ENCODE measurements at regions not wholly inside any gene's neighbourhood (a gene's known extent, or its start where the extent isn't known, plus 50 kb on each side); places are given as distances from the start of the nearest gene placed in this dataset.

- no peaks in the 10 kb centered on the region for H4K20me1 ChIP-seq (ENCODE audit: insufficient read depth, low read depth, low read length)
- no peaks in the 10 kb centered on the region for H3K79me2 ChIP-seq (ENCODE audit: low read length)
- no peak overlapping the region for H3K9ac ChIP-seq (ENCODE audit: low read length)
- no peaks in the 10 kb centered on the region for H3K9me3 ChIP-seq (ENCODE audit: low read length)
- H3K36me3 ChIP-seq (ENCODE audit: insufficient read depth, low read length): no peaks in the 10 kb centered on the region
- H3K9me2 ChIP-seq (replicated peaks; ENCODE audit: insufficient read depth, low read length): no peaks in the 10 kb centered on the region
- DNase-seq: peak; percentile 41
- H3K27ac ChIP-seq (ENCODE audit: low read length): no peak overlapping the region
- no peaks in the 10 kb centered on the region for H3K4me1 ChIP-seq (ENCODE audit: low read length)
- no peak overlapping the region for H3K4me3 ChIP-seq (ENCODE audit: low read length)
- H3K4me2 ChIP-seq (ENCODE audit: low read depth, low read length, poor library complexity, severe bottlenecking): no peak overlapping the region
- no peaks in the 10 kb centered on the region for H3K27me3 ChIP-seq (ENCODE audit: low read length)
- no peak overlapping the region for H2AFZ ChIP-seq (ENCODE audit: low read length)
These were observed 219.6 kb downstream of the MBD2 start for GRCh38 chr18:54004828-54005227.

- no peaks in the 10 kb centered on the region for H3K79me2 ChIP-seq (ENCODE audit: low read length)
- H3K27ac ChIP-seq (ENCODE audit: low read length): no peak overlapping the region
- no peaks in the 10 kb centered on the region for H4K20me1 ChIP-seq (ENCODE audit: insufficient read depth, low read depth, low read length)
- no peak overlapping the region for H3K4me2 ChIP-seq (ENCODE audit: low read depth, low read length, poor library complexity, severe bottlenecking)
- no peaks in the 10 kb centered on the region for H3K9me2 ChIP-seq (replicated peaks; ENCODE audit: insufficient read depth, low read length)
- no peak overlapping the region for H3K4me3 ChIP-seq (ENCODE audit: low read length)
- no peaks in the 10 kb centered on the region for H3K36me3 ChIP-seq (ENCODE audit: insufficient read depth, low read length)
- H3K27me3 ChIP-seq (ENCODE audit: low read length): no peaks in the 10 kb centered on the region
- no peak overlapping the region for H2AFZ ChIP-seq (ENCODE audit: low read length)
- no peaks in the 10 kb centered on the region for H3K9me3 ChIP-seq (ENCODE audit: low read length)
- no peaks in the 10 kb centered on the region for H3K4me1 ChIP-seq (ENCODE audit: low read length)
- no peak for DNase-seq
- H3K9ac ChIP-seq (ENCODE audit: low read length): no peak overlapping the region
These were observed 221.3 kb downstream of the MBD2 start for GRCh38 chr18:54003195-54003594.

- Histone ChIP-seq H2AFZ (ENCODE audit: low read length) (no peak overlapping the region), H3K9me2 (replicated peaks; ENCODE audit: insufficient read depth, low read length) (no peaks in the 10 kb centered on the region), H3K4me1 (ENCODE audit: low read length) (no peaks in the 10 kb centered on the region), H3K27me3 (ENCODE audit: low read length) (no peaks in the 10 kb centered on the region), H3K4me3 (ENCODE audit: low read length) (no peak overlapping the region), H3K9ac (ENCODE audit: low read length) (no peak overlapping the region), H3K4me2 (ENCODE audit: low read depth, low read length, poor library complexity, severe bottlenecking) (no peak overlapping the region), H3K36me3 (ENCODE audit: insufficient read depth, low read length) (no peaks in the 10 kb centered on the region), H3K79me2 (ENCODE audit: low read length) (no peaks in the 10 kb centered on the region), H4K20me1 (ENCODE audit: insufficient read depth, low read depth, low read length) (no peaks in the 10 kb centered on the region), H3K9me3 (ENCODE audit: low read length) (no peaks in the 10 kb centered on the region), H3K27ac (ENCODE audit: low read length) (no peak overlapping the region)
- DNase-seq: no peak
These were observed 227.4 kb downstream of the MBD2 start for GRCh38 chr18:53997064-53997463.

GRCh38 chr18:53994016-53994415 is 230.5 kb downstream of the MBD2 start:
- Histone ChIP-seq H3K9me2 (replicated peaks; ENCODE audit: insufficient read depth, low read length) (no peaks in the 10 kb centered on the region), H3K4me1 (ENCODE audit: low read length) (no peaks in the 10 kb centered on the region), H3K4me3 (ENCODE audit: low read length) (no peak overlapping the region), H3K79me2 (ENCODE audit: low read length) (no peaks in the 10 kb centered on the region), H3K27ac (ENCODE audit: low read length) (no peak overlapping the region), H4K20me1 (ENCODE audit: insufficient read depth, low read depth, low read length) (no peaks in the 10 kb centered on the region), H3K9me3 (ENCODE audit: low read length) (no peaks in the 10 kb centered on the region), H2AFZ (ENCODE audit: low read length) (no peak overlapping the region), H3K27me3 (ENCODE audit: low read length) (peaks cover 3% of the 10 kb centered on the region; the same call in 1 of the 2 replicates), H3K9ac (ENCODE audit: low read length) (no peak overlapping the region), H3K36me3 (ENCODE audit: insufficient read depth, low read length) (no peaks in the 10 kb centered on the region), H3K4me2 (ENCODE audit: low read depth, low read length, poor library complexity, severe bottlenecking) (no peak overlapping the region)
- DNase-seq: no peak

- no peak overlapping the region for H3K4me3 ChIP-seq (ENCODE audit: low read length)
- peaks cover 3% of the 10 kb centered on the region; the same call in 1 of the 2 replicates for H3K27me3 ChIP-seq (ENCODE audit: low read length)
These were observed 232.7 kb downstream of the MBD2 start for GRCh38 chr18:53991805-53992204.

GRCh38 chr18:53991202-53991601 is 233.3 kb downstream of the MBD2 start:
- H3K27ac ChIP-seq (ENCODE audit: low read length): no peak overlapping the region
- no peaks in the 10 kb centered on the region for H4K20me1 ChIP-seq (ENCODE audit: insufficient read depth, low read depth, low read length)
- peaks cover 3% of the 10 kb centered on the region; the same call in 1 of the 2 replicates for H3K27me3 ChIP-seq (ENCODE audit: low read length)
- no peaks in the 10 kb centered on the region for H3K79me2 ChIP-seq (ENCODE audit: low read length)
- no peak overlapping the region for H3K4me2 ChIP-seq (ENCODE audit: low read depth, low read length, poor library complexity, severe bottlenecking)
- no peak overlapping the region for H2AFZ ChIP-seq (ENCODE audit: low read length)
- no peaks in the 10 kb centered on the region for H3K36me3 ChIP-seq (ENCODE audit: insufficient read depth, low read length)
- DNase-seq: no peak
- H3K9me2 ChIP-seq (replicated peaks; ENCODE audit: insufficient read depth, low read length): no peaks in the 10 kb centered on the region
- H3K4me1 ChIP-seq (ENCODE audit: low read length): no peaks in the 10 kb centered on the region
- H3K9ac ChIP-seq (ENCODE audit: low read length): no peak overlapping the region
- H3K9me3 ChIP-seq (ENCODE audit: low read length): no peaks in the 10 kb centered on the region
- H3K4me3 ChIP-seq (ENCODE audit: low read length): no peak overlapping the region

More at GRCh38 chr18:53991805-53992204, 232.7 kb downstream of the MBD2 start:
- Histone ChIP-seq H4K20me1 (ENCODE audit: insufficient read depth, low read depth, low read length) (no peaks in the 10 kb centered on the region), H3K4me2 (ENCODE audit: low read depth, low read length, poor library complexity, severe bottlenecking) (no peak overlapping the region), H3K9ac (ENCODE audit: low read length) (no peak overlapping the region), H3K27ac (ENCODE audit: low read length) (no peak overlapping the region), H3K79me2 (ENCODE audit: low read length) (no peaks in the 10 kb centered on the region), H3K9me2 (replicated peaks; ENCODE audit: insufficient read depth, low read length) (no peaks in the 10 kb centered on the region), H3K36me3 (ENCODE audit: insufficient read depth, low read length) (no peaks in the 10 kb centered on the region), H3K4me1 (ENCODE audit: low read length) (no peaks in the 10 kb centered on the region), H3K9me3 (ENCODE audit: low read length) (no peaks in the 10 kb centered on the region), H2AFZ (ENCODE audit: low read length) (no peak overlapping the region)
- no peak for DNase-seq

- no peaks in the 10 kb centered on the region for H3K79me2 ChIP-seq (ENCODE audit: low read length)
- H3K4me1 ChIP-seq (ENCODE audit: low read length): no peaks in the 10 kb centered on the region
- H3K27ac ChIP-seq (ENCODE audit: low read length): no peak overlapping the region
- no peaks in the 10 kb centered on the region for H3K9me3 ChIP-seq (ENCODE audit: low read length)
- H3K9me2 ChIP-seq (replicated peaks; ENCODE audit: insufficient read depth, low read length): no peaks in the 10 kb centered on the region
- H3K4me2 ChIP-seq (ENCODE audit: low read depth, low read length, poor library complexity, severe bottlenecking): no peak overlapping the region
- DNase-seq: no peak
- peaks cover 3% of the 10 kb centered on the region; the same call in 1 of the 2 replicates for H3K27me3 ChIP-seq (ENCODE audit: low read length)
- no peak overlapping the region for H3K9ac ChIP-seq (ENCODE audit: low read length)
- H3K36me3 ChIP-seq (ENCODE audit: insufficient read depth, low read length): no peaks in the 10 kb centered on the region
- H2AFZ ChIP-seq (ENCODE audit: low read length): no peak overlapping the region
- no peaks in the 10 kb centered on the region for H4K20me1 ChIP-seq (ENCODE audit: insufficient read depth, low read depth, low read length)
- H3K4me3 ChIP-seq (ENCODE audit: low read length): no peak overlapping the region
These were observed 234.0 kb downstream of the MBD2 start for GRCh38 chr18:53990485-53990884.

- H3K9me2 ChIP-seq (replicated peaks; ENCODE audit: insufficient read depth, low read length): no peaks in the 10 kb centered on the region
- no peaks in the 10 kb centered on the region for H3K4me1 ChIP-seq (ENCODE audit: low read length)
- no peak overlapping the region for H3K9ac ChIP-seq (ENCODE audit: low read length)
- no peak overlapping the region for H3K4me2 ChIP-seq (ENCODE audit: low read depth, low read length, poor library complexity, severe bottlenecking)
- H3K4me3 ChIP-seq (ENCODE audit: low read length): no peak overlapping the region
- no peaks in the 10 kb centered on the region for H4K20me1 ChIP-seq (ENCODE audit: insufficient read depth, low read depth, low read length)
- H3K27me3 ChIP-seq (ENCODE audit: low read length): no peaks in the 10 kb centered on the region
- H3K9me3 ChIP-seq (ENCODE audit: low read length): no peaks in the 10 kb centered on the region
- no peak overlapping the region for H3K27ac ChIP-seq (ENCODE audit: low read length)
- no peaks in the 10 kb centered on the region for H3K79me2 ChIP-seq (ENCODE audit: low read length)
- H2AFZ ChIP-seq (ENCODE audit: low read length): no peak overlapping the region
- no peak for DNase-seq
- no peaks in the 10 kb centered on the region for H3K36me3 ChIP-seq (ENCODE audit: insufficient read depth, low read length)
These were observed 240.4 kb downstream of the MBD2 start for GRCh38 chr18:53984021-53984420.

- DNase-seq: no peak
- no peaks in the 10 kb centered on the region for H3K9me2 ChIP-seq (replicated peaks; ENCODE audit: insufficient read depth, low read length)
- no peak overlapping the region for H3K4me2 ChIP-seq (ENCODE audit: low read depth, low read length, poor library complexity, severe bottlenecking)
- H3K9ac ChIP-seq (ENCODE audit: low read length): no peak overlapping the region
- no peak overlapping the region for H3K4me3 ChIP-seq (ENCODE audit: low read length)
- H3K27me3 ChIP-seq (ENCODE audit: low read length): no peaks in the 10 kb centered on the region
- H3K79me2 ChIP-seq (ENCODE audit: low read length): no peaks in the 10 kb centered on the region
- no peak overlapping the region for H3K27ac ChIP-seq (ENCODE audit: low read length)
- no peaks in the 10 kb centered on the region for H4K20me1 ChIP-seq (ENCODE audit: insufficient read depth, low read depth, low read length)
- H2AFZ ChIP-seq (ENCODE audit: low read length): no peak overlapping the region
- H3K4me1 ChIP-seq (ENCODE audit: low read length): no peaks in the 10 kb centered on the region
- no peaks in the 10 kb centered on the region for H3K9me3 ChIP-seq (ENCODE audit: low read length)
- no peaks in the 10 kb centered on the region for H3K36me3 ChIP-seq (ENCODE audit: insufficient read depth, low read length)
These were observed 253.1 kb downstream of the MBD2 start for GRCh38 chr18:53971331-53971730.

Measured in Karpas-422 (cell line).